ENCODE measurements at regions not wholly inside any gene's neighbourhood (a gene's known extent, or its start where the extent isn't known, plus 50 kb on each side); places are given as distances from the start of the nearest gene placed in this dataset.

GRCh38 chr16:85310868-85311585 is 198.8 kb upstream of the CIBAR2 start:
- DNase-seq (ENCODE audit: low spot score): no peak

GRCh38 chr16:85311741-85312140 is 199.5 kb upstream of the CIBAR2 start:
- DNase-seq (ENCODE audit: low spot score): no peak

- no peak for DNase-seq (ENCODE audit: low spot score)
Measured at GRCh38 chr16:85312174-85312573, 199.9 kb upstream of the CIBAR2 start.

DNA sequence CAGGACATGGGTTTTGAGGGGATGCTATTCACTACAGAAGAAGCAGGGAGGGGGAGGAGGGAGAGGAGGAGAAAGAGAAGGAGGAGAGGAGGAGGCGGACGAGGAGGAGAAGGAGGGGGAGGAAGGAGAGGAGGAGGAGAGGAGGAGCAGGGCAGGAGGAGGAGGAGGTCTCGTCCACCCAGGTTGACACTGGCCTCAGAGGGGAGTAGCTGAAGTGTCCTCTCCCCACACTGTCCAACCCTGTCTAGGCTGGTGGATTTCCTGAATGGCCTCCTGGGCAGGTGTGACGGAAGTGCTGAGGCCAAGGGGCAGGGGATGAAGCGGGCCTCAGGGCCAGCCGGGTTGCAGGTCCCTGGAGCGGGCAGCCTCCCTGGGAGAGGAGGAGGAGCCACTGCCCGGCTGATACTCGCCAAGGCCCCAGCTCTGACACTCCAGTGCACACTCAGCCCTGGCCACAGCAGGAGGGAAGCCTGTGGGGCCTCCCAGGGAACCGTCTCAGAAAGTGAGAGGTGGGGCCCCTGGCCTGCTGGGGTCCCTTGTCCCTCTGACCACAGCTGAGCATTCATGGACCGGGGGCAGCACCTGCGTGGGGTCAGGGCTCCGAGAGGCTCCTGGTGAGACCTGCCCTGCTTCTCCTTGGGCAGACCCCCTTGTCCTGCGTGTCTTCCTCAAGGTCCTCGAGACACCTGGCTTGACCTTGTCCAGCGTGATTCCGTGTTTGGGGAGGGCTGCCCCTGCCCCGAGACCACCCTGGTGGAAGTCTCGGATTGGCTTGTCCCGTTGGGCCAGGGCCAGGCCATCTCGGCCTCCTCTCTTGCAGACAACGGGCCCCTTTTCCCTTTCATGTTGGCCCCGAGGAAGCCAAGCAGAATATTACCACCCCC is 200.6 kb upstream of the CIBAR2 start:
- no peak for DNase-seq (ENCODE audit: low spot score)

DNA sequence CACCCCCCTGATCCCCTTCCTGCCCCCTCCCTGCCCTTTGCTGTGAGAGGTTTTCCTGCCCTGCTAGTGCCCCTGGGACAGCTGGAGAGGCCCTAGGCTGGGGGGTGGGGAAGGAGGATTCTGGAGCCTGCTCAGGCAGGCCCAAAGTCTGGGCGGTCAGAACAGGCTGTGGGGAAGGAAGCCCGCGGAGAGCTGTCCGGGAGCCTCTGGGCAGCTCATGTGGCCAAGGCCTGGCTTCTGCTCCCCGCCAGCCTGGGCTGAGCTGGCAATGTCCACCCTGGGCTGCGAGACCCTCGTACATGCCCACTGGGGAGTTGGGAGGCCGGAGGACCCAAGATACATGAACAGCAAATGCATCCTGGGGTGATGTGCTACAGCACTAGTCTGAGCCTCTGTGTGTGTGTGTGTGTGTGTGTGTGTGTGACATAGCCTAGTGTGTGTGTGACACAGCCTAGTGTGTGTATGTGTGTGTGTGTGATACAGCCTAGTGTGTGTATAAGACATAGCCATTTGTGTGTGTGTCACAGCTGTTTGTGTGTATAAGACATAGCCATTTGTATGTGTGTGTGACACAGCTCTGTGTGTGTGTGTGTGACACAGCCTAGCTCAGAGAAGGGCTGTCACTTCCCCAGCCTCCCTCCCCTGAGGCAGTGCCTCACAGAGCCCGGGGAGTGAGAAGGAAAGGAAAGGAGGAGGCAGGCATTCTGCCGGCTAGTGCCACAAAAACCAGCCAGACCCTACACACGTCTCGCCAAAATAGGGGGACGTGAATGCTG is 201.4 kb upstream of the CIBAR2 start:
- peak; percentile 37 for DNase-seq (ENCODE audit: low spot score)

- no peak for DNase-seq (ENCODE audit: low spot score)
Measured at GRCh38 chr16:85314512-85314971, 202.3 kb upstream of the CIBAR2 start.

DNA sequence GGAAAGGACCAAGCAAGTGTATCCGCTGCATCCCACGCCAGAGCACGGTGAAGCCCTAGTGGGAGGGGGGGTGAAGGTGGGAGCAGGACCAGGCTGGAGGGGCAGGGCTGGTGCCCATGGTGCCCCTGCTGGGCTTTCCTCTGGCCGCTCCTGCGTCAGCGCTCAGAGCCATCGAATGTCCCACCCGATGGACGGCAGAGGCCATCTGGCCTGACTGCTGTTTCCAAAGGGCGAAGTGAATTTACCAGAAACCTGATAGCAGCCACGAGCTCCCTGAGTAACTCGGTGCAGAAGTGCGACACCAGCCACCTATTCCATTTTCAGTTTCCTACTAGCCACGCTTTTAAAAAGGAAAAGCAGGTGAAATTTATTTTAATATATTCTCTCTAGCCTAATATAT is 203.6 kb upstream of the CIBAR2 start:
- no peak for DNase-seq (ENCODE audit: low spot score)

DNA sequence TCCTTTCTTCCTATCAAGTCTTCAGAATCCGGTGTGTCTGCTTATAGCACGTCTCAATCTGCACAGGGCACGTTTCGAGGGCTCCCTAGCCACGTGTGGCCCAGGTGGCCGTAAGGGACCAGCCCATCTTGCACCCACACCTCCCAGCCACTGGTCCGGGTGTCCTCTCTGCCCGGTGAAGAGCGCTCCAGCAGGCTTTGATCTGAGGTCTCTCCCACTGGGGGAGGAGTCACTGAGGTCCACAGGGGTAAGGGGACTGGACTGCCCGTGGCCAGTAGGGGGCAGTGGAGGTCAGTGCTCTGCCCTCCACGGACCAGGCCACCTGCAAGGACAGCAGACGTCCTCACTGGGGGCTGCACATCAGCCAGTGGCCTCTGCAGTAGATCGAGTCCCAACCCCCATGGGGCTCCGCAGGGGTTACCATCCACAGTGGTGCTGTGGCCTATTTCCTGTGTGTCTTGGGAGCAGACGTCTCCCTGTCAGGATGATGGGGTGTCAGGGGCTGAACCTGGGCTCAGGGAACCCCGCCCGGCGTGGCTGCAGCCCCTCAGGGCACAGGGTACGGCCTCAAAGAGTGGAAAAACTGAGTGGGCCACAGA is 204.1 kb upstream of the CIBAR2 start:
- DNase-seq (ENCODE audit: low spot score): peak; percentile 90

DNA sequence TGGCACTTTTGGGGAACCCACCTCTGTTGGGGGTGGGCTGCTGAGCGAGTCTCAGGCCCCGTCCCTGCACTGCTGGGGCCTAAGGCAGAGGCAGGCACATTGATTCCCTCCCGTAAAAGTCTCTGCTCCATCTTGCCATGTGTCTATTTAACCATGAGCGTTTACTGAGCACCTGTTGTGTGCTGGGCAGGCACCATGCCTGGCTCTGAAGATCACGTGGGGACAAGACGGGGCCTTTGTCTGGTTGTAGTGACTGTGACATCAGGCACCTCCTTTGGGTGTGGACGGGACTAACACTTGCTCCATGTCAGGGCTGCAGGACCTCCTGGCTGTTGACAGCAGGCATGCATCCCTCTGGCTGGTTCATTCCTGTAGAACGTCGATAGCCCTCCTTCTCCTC is 204.7 kb upstream of the CIBAR2 start:
- DNase-seq (ENCODE audit: low spot score): no peak

GRCh38 chr16:85317704-85318103 is 205.4 kb upstream of the CIBAR2 start:
- DNase-seq (ENCODE audit: low spot score): no peak

DNA sequence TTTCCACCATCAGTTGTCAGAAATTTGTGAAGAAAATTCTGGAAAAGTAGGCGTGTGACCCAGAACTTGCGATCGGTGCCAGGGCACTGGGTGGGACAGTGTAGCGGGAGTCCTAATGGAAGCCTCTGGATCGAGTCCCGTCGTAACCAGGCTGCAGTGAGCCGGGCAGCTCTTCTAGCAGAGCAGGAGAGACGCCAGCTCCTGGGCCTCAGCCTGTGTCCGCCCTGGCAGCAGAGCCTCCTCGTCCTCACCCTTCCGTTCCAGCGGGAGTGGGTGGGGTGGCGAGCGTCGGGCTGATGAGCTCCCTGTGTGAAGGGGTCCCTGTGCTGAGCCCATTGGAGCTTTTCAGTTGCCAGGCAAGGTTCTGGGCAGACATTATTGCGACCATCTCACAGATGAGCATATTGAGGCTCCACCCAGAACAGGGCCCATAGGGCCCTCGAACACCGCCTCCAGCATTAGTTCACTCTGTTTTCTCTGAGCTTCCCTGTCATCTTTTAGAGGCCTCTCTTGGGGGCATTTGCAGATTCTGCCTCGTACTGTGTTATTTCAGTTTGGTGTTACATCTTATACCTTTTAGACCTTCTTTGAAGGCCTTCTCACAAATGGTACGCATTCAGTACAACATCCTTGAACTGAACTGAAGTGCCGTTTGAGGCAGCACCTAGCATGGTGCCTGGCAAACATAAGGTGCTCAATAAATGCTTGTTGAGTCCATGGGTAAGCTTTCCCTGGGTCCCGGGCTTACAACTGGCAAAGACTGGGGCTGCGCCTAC is 207.1 kb upstream of the CIBAR2 start:
- DNase-seq (ENCODE audit: low spot score): no peak

- DNase-seq (ENCODE audit: low spot score): no peak
Measured at GRCh38 chr16:85319984-85320440, 207.7 kb upstream of the CIBAR2 start.

DNA sequence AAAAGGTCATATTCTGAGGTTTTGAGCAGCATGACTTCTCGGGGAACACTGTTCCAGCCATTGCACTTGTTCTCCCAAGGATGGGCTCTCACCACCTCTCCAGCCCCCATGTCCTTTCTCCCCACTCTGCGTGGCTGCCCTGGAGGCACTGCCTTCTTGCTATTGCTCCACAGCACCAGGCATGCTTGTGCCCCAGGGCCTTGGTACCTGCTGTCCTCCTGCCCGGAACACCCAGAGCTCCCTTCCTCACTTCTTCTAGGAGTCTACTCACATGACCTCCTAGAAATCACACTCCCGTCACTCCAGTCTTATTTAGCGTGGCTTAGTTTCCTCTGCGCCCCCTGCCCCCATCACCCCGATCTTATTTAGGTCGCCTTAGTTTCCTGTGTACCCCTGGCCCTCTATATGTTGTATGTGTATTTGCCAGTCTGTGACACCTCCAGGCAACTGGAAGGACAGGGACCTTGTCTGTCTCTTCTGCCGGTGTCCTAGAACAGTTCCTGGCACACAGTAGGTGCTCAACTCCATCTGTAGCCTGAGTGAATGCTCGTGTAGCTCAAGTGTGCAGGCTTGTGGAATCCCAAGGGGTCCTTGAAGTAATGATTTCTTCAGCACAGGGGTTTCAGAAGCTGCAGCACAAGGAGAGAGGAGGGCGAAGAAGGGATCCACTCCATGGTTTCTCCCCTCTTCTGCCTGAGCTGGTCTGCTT is 208.6 kb upstream of the CIBAR2 start:
- DNase-seq (ENCODE audit: low spot score): no peak

GRCh38 chr16:85321509-85322271 is 209.4 kb upstream of the CIBAR2 start:
- peak; percentile 96 for DNase-seq (ENCODE audit: low spot score)

- DNase-seq (ENCODE audit: low spot score): no peak
Measured at GRCh38 chr16:85323230-85323960, 211.1 kb upstream of the CIBAR2 start.

- no peak for DNase-seq (ENCODE audit: low spot score)
Measured at GRCh38 chr16:85323961-85324253, 211.6 kb upstream of the CIBAR2 start.

DNA sequence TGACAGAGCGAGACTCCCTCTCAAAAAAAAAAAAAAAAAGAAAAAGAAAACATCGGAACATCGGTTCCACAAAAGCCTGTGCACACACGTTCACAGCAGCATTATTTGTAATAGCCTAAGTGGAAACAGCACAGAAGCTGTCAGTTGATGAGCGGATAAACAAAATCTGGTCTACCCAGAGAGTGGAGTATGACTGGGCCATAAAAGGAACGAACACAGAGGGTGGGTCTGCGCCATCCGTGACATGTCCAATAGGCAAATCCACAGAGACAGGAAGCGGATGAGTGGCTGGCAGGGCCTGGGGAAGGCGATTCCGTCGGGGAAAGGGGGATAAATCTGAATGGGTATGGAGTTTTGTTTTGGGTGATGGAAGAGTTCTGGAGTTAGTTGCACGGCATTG is 212.2 kb upstream of the CIBAR2 start:
- DNase-seq (ENCODE audit: low spot score): no peak

DNA sequence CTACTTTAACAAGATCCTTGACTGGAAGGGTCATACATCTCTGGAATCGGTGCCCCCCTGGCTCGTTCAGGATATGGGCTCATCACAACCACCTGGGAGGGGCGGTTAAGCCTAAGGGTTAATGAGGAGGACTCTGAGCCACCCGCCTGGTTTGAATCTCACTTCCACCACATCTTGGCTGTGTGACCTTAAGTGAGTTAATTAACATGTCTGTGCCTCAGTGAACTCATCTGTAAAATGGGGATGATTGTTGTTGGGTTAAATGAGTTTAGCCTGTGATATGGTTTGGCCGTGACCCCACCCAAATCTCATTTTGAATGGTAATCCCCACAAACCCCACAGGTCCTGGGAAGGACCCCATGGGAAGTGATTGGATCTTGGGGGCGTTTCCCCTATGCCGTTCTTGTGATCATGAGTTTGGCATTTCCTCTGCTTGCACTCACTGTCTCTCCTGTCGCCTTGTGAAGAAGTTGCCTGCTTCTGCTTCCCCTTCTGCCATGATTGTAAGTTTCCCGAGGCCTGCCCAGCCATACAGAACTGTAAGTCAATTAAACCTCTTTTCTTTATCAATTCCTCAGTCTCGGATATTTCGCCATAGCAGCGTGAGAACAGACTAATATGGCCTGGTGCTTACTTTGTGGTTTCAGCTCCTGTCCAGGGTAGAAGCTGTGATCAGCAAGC is 214.0 kb upstream of the CIBAR2 start:
- DNase-seq (ENCODE audit: low spot score): no peak

DNA sequence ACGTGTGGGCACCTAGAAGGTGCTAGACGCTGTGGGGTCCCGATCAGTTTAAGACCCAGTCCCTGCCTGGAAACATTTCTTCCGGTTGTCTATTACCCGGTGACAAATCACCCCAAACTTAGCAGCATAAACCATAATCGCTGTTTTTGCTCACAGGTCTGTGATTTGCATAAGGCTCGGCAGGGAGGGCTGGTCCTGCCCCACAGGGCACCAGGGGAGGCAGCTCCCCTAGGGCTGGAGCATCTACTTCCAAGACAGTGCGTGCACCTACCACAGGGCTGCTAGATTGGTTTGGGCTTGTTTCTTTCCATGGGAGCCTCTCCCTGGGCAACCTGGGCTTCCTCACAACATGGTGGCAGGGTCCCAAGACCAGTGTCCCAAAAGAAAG is 214.5 kb upstream of the CIBAR2 start:
- no peak for DNase-seq (ENCODE audit: low spot score)

Data from GM03348 (cell line).